ENCODE measurements at regions not wholly inside any gene's neighbourhood (a gene's known extent, or its start where the extent isn't known, plus 50 kb on each side); places are given as distances from the start of the nearest gene placed in this dataset.

- H3K4me1 Mint-ChIP-seq, result no peaks in the 10 kb centered on the region
- ATAC-seq (ENCODE audit: low read depth) (no peak), DNase-seq (no peak)
- H3K27me3 Mint-ChIP-seq, result no peaks in the 10 kb centered on the region
- no peak overlapping the region for H3K4me3 Mint-ChIP-seq
- POLR2A ChIA-PET, result no interaction called here
- no peaks in the 10 kb centered on the region for H3K36me3 Mint-ChIP-seq
- H3K9me3 Mint-ChIP-seq, result peaks cover 7% of the 10 kb centered on the region
- H3K27ac Mint-ChIP-seq, result no peak overlapping the region
Measured at GRCh38 chr12:59194794-59195193, 274.5 kb upstream of the LRIG3 start.

- Mint-ChIP-seq H3K36me3 (no peaks in the 10 kb centered on the region), H3K9me3 (peaks cover 7% of the 10 kb centered on the region), H3K4me3 (no peak overlapping the region), H3K27ac (no peak overlapping the region), H3K27me3 (no peaks in the 10 kb centered on the region), H3K4me1 (no peaks in the 10 kb centered on the region)
- POLR2A ChIA-PET, result no interaction called here
- ATAC-seq (ENCODE audit: low read depth) (no peak), DNase-seq (no peak)
Measured at GRCh38 chr12:59193476-59194050, 273.3 kb upstream of the LRIG3 start.

- H3K27ac Mint-ChIP-seq, result no peak overlapping the region
- no peak for DNase-seq
- H3K36me3 Mint-ChIP-seq, result no peaks in the 10 kb centered on the region
Measured at GRCh38 chr12:59191372-59191771, 271.1 kb upstream of the LRIG3 start.

GRCh38 chr12:59186451-59186850 lies 266.1 kb upstream of the LRIG3 start:
- Mint-ChIP-seq H3K9me3 (no peaks in the 10 kb centered on the region), H3K27ac (no peak overlapping the region), H3K36me3 (no peaks in the 10 kb centered on the region), H3K27me3 (no peaks in the 10 kb centered on the region), H3K4me3 (no peak overlapping the region), H3K4me1 (no peaks in the 10 kb centered on the region)
- POLR2A ChIA-PET, result no interaction called here
- DNase-seq (no peak), ATAC-seq (ENCODE audit: low read depth) (no peak)

More at GRCh38 chr12:59191372-59191771, 271.1 kb upstream of the LRIG3 start:
- ATAC-seq (ENCODE audit: low read depth), result no peak
- H3K27me3 Mint-ChIP-seq, result no peaks in the 10 kb centered on the region
- POLR2A ChIA-PET, result no interaction called here
- no peak overlapping the region for H3K4me3 Mint-ChIP-seq
- no peaks in the 10 kb centered on the region for H3K4me1 Mint-ChIP-seq
- peaks cover 7% of the 10 kb centered on the region for H3K9me3 Mint-ChIP-seq

- Mint-ChIP-seq H3K27me3 (no peaks in the 10 kb centered on the region), H3K27ac (no peak overlapping the region), H3K4me1 (no peaks in the 10 kb centered on the region), H3K36me3 (no peaks in the 10 kb centered on the region), H3K4me3 (no peak overlapping the region), H3K9me3 (no peaks in the 10 kb centered on the region)
- no peak for DNase-seq
- no peak for ATAC-seq (ENCODE audit: low read depth)
- POLR2A ChIA-PET, result no interaction called here
Measured at GRCh38 chr12:59185295-59185694, 265.0 kb upstream of the LRIG3 start.

- H3K27me3 Mint-ChIP-seq, result no peaks in the 10 kb centered on the region
- no peaks in the 10 kb centered on the region for H3K36me3 Mint-ChIP-seq
- H3K4me1 Mint-ChIP-seq, result no peaks in the 10 kb centered on the region
- DNase-seq, result no peak
- POLR2A ChIA-PET, result no interaction called here
- no peaks in the 10 kb centered on the region for H3K9me3 Mint-ChIP-seq
- no peak overlapping the region for H3K27ac Mint-ChIP-seq
- ATAC-seq (ENCODE audit: low read depth), result no peak
- H3K4me3 Mint-ChIP-seq, result no peak overlapping the region
Measured at GRCh38 chr12:59182658-59183455, 262.6 kb upstream of the LRIG3 start.

GRCh38 chr12:59182191-59182590 lies 261.9 kb upstream of the LRIG3 start:
- Mint-ChIP-seq H3K4me3 (no peak overlapping the region), H3K9me3 (no peaks in the 10 kb centered on the region), H3K4me1 (no peaks in the 10 kb centered on the region), H3K27ac (no peak overlapping the region), H3K36me3 (no peaks in the 10 kb centered on the region), H3K27me3 (no peaks in the 10 kb centered on the region)
- DNase-seq (no peak), ATAC-seq (ENCODE audit: low read depth) (no peak)
- POLR2A ChIA-PET, result no interaction called here

GRCh38 chr12:59181196-59181777 lies 261.0 kb upstream of the LRIG3 start:
- POLR2A ChIA-PET, result no interaction called here
- H3K27ac Mint-ChIP-seq, result no peak overlapping the region
- H3K4me1 Mint-ChIP-seq, result no peaks in the 10 kb centered on the region
- no peaks in the 10 kb centered on the region for H3K9me3 Mint-ChIP-seq
- DNase-seq, result no peak
- H3K4me3 Mint-ChIP-seq, result no peak overlapping the region
- H3K36me3 Mint-ChIP-seq, result no peaks in the 10 kb centered on the region
- no peak for ATAC-seq (ENCODE audit: low read depth)
- H3K27me3 Mint-ChIP-seq, result no peaks in the 10 kb centered on the region

- Mint-ChIP-seq H3K27ac (no peak overlapping the region), H3K9me3 (no peaks in the 10 kb centered on the region), H3K36me3 (no peaks in the 10 kb centered on the region), H3K4me1 (no peaks in the 10 kb centered on the region), H3K4me3 (no peak overlapping the region), H3K27me3 (no peaks in the 10 kb centered on the region)
- ATAC-seq (ENCODE audit: low read depth), result no peak
- POLR2A ChIA-PET, result no interaction called here
- DNase-seq, result no peak
Measured at GRCh38 chr12:59179231-59179630, 258.9 kb upstream of the LRIG3 start.

- H3K36me3 Mint-ChIP-seq, result no peaks in the 10 kb centered on the region
- no peak overlapping the region for H3K27ac Mint-ChIP-seq
- POLR2A ChIA-PET, result no interaction called here
- ATAC-seq (ENCODE audit: low read depth) (no peak), DNase-seq (no peak)
- H3K9me3 Mint-ChIP-seq, result no peaks in the 10 kb centered on the region
- H3K27me3 Mint-ChIP-seq, result no peaks in the 10 kb centered on the region
- H3K4me3 Mint-ChIP-seq, result no peak overlapping the region
- H3K4me1 Mint-ChIP-seq, result no peaks in the 10 kb centered on the region
Measured at GRCh38 chr12:59173695-59174094, 253.4 kb upstream of the LRIG3 start.

- H3K9me3 Mint-ChIP-seq, result no peaks in the 10 kb centered on the region
- no peaks in the 10 kb centered on the region for H3K4me1 Mint-ChIP-seq
- POLR2A ChIA-PET, result no interaction called here
- H3K27me3 Mint-ChIP-seq, result peaks cover 2% of the 10 kb centered on the region
- H3K36me3 Mint-ChIP-seq, result no peaks in the 10 kb centered on the region
- H3K4me3 Mint-ChIP-seq, result no peak overlapping the region
- DNase-seq, result no peak
- H3K27ac Mint-ChIP-seq, result no peak overlapping the region
- no peak for ATAC-seq (ENCODE audit: low read depth)
Measured at GRCh38 chr12:59168647-59169046, 248.3 kb upstream of the LRIG3 start.

- DNase-seq, result no peak
- H3K4me1 Mint-ChIP-seq, result no peaks in the 10 kb centered on the region
- peaks cover 2% of the 10 kb centered on the region for H3K27me3 Mint-ChIP-seq
- POLR2A ChIA-PET, result no interaction called here
- no peak overlapping the region for H3K4me3 Mint-ChIP-seq
- ATAC-seq (ENCODE audit: low read depth), result no peak
- no peak overlapping the region for H3K27ac Mint-ChIP-seq
- no peaks in the 10 kb centered on the region for H3K36me3 Mint-ChIP-seq
- no peaks in the 10 kb centered on the region for H3K9me3 Mint-ChIP-seq
Measured at GRCh38 chr12:59166457-59166856, 246.2 kb upstream of the LRIG3 start.

GRCh38 chr12:59164991-59165718 lies 244.9 kb upstream of the LRIG3 start:
- DNase-seq (no peak), ATAC-seq (ENCODE audit: low read depth) (no peak)
- POLR2A ChIA-PET, result no interaction called here
- Mint-ChIP-seq H3K27ac (no peak overlapping the region), H3K27me3 (peaks cover 2% of the 10 kb centered on the region), H3K4me3 (no peak overlapping the region), H3K4me1 (no peaks in the 10 kb centered on the region), H3K9me3 (no peaks in the 10 kb centered on the region), H3K36me3 (no peaks in the 10 kb centered on the region)

GRCh38 chr12:59164226-59164625 lies 243.9 kb upstream of the LRIG3 start:
- H3K4me1 Mint-ChIP-seq, result no peaks in the 10 kb centered on the region
- no peak for DNase-seq
- no peak overlapping the region for H3K27ac Mint-ChIP-seq
- H3K4me3 Mint-ChIP-seq, result no peak overlapping the region
- no peak for ATAC-seq (ENCODE audit: low read depth)
- peaks cover 2% of the 10 kb centered on the region for H3K27me3 Mint-ChIP-seq
- POLR2A ChIA-PET, result no interaction called here
- no peaks in the 10 kb centered on the region for H3K36me3 Mint-ChIP-seq
- H3K9me3 Mint-ChIP-seq, result no peaks in the 10 kb centered on the region

Measured in activated naive CD8-positive, alpha-beta T cell treated with anti-CD3 and anti-CD28 coated beads, Interleukin-2, amount 10 ng/mL, durations not matched to agents 7 days and 5 days (primary cell).